WTC11 (cell line): ENCODE measurements at regions not wholly inside any gene's neighbourhood (a gene's known extent, or its start where the extent isn't known, plus 50 kb on each side); places are given as distances from the start of the nearest gene placed in this dataset.

ENCODE experiments used
- AFF4 ChIP-seq: sonication (generic); formaldehyde crosslinking; IDR thresholded peaks from 2 replicates; pipeline ENCODE4 v1.8.1; 2023; ENCODE audit warnings: mild to moderate bottlenecking, missing genetic modification reagents, borderline replicate concordance
- CTCF ChIP-seq: fragments of 200-600 bp; IDR thresholded peaks from 2 replicates; pipeline ENCODE4 v1.8.0; 2022; ENCODE audit warnings: antibody characterized with exemption
- SMAD3 ChIP-seq: sonication (generic); formaldehyde crosslinking; IDR thresholded peaks from 2 replicates; pipeline ENCODE4 v1.8.0; 2022; ENCODE audit warnings: missing genetic modification reagents, mild to moderate bottlenecking, borderline replicate concordance
- ZNF121 ChIP-seq: sonication (generic); formaldehyde crosslinking; IDR thresholded peaks from 2 replicates; pipeline ENCODE4 v1.8.0; 2023; ENCODE audit warnings: missing genetic modification reagents

- TF ChIP-seq AFF4 (no peak), CTCF (no peak), SMAD3 (no peak), ZNF121 (CRISPR knock-in tag) (no peak)
These were observed 643.4 kb downstream of the JRKL start for GRCh38 chr11:97033178-97033577.
